ENCODE measurements at regions not wholly inside any gene's neighbourhood (a gene's known extent, or its start where the extent isn't known, plus 50 kb on each side); places are given as distances from the start of the nearest gene placed in this dataset.

DNA sequence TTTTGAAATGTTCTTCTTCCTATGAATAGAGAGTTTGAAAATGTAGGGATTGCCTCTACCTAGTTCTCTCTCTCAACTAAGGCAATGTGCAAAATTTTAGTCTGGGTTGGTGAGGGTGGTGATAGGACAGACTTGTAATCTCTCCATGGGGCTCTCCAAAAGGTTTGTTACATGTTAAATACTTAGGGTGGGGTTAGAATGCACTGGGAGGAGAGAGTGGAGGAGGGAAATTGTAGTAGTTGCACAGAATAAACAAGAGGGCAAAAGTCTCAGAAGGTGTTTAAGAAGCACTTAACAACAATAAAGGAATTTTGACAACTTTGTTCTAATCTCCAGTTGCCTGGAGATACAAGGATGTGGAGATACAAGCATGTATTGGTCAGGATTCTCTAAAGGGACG is 230.4 kb downstream of the NECTIN3 start (continued):
- TF ChIP-seq, protein P1, sequence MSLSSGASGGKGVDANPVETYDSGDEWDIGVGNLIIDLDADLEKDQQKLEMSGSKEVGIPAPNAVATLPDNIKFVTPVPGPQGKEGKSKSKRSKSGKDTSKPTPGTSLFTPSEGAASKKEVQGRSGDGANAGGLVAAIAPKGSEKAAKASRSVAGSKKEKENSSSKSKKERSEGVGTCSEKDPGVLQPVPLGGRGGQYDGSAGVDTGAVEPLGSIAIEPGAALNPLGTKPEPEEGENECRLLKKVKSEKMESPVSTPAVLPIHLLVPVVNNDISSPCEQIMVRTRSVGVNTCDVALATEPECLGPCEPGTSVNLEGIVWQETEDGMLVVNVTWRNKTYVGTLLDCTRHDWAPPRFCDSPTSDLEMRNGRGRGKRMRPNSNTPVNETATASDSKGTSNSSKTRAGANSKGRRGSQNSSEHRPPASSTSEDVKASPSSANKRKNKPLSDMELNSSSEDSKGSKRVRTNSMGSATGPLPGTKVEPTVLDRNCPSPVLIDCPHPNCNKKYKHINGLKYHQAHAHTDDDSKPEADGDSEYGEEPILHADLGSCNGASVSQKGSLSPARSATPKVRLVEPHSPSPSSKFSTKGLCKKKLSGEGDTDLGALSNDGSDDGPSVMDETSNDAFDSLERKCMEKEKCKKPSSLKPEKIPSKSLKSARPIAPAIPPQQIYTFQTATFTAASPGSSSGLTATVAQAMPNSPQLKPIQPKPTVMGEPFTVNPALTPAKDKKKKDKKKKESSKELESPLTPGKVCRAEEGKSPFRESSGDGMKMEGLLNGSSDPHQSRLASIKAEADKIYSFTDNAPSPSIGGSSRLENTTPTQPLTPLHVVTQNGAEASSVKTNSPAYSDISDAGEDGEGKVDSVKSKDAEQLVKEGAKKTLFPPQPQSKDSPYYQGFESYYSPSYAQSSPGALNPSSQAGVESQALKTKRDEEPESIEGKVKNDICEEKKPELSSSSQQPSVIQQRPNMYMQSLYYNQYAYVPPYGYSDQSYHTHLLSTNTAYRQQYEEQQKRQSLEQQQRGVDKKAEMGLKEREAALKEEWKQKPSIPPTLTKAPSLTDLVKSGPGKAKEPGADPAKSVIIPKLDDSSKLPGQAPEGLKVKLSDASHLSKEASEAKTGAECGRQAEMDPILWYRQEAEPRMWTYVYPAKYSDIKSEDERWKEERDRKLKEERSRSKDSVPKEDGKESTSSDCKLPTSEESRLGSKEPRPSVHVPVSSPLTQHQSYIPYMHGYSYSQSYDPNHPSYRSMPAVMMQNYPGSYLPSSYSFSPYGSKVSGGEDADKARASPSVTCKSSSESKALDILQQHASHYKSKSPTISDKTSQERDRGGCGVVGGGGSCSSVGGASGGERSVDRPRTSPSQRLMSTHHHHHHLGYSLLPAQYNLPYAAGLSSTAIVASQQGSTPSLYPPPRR (CRISPR knock-in tag; IDR thresholded peaks at IDR 0.05; ENCODE audit: borderline replicate concordance) = no peak
- TF ChIP-seq RFX7 (CRISPR knock-in tag; IDR thresholded peaks at IDR 0.05) (no peak), BRD4 (IDR thresholded peaks at IDR 0.05) (no peak), RBM22 (IDR thresholded peaks at IDR 0.05; ENCODE audit: low read depth, low read length, poor library complexity, severe bottlenecking) (no peak), ZFP1 (CRISPR knock-in tag; IDR thresholded peaks at IDR 0.05) (no peak), ZNF354B (CRISPR knock-in tag; IDR thresholded peaks at IDR 0.05) (no peak), MTA1 (IDR thresholded peaks at IDR 0.05; ENCODE audit: borderline replicate concordance) (no peak), KAT8 (IDR thresholded peaks at IDR 0.05; ENCODE audit: low read depth) (no peak), MECOM (CRISPR knock-in tag; IDR thresholded peaks at IDR 0.05) (no peak), JUN (IDR thresholded peaks at IDR 0.05; ENCODE audit: borderline replicate concordance, low read depth, low read length) (no peak), JUN (CRISPR knock-in tag; IDR thresholded peaks at IDR 0.05; ENCODE audit: borderline replicate concordance) (no peak)
- TF ChIP-seq, protein P2, sequence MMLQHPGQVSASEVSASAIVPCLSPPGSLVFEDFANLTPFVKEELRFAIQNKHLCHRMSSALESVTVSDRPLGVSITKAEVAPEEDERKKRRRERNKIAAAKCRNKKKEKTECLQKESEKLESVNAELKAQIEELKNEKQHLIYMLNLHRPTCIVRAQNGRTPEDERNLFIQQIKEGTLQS (IDR thresholded peaks at IDR 0.05) = no peak
- TF ChIP-seq, protein P2 (CRISPR knock-in tag; conservative IDR thresholded peaks at IDR 0.05) = no peak
